Frontal cortex (tissue), 1 donor: ENCODE measurements at regions not wholly inside any gene's neighbourhood (a gene's known extent, or its start where the extent isn't known, plus 50 kb on each side); places are given as distances from the start of the nearest gene placed in this dataset. TPM values are rescaled to one million over a fixed set of nuclear protein-coding genes. Genes with fewer than 3 reads are reported as not detected.

Experiments
- small RNA-seq: library from RNA; depleted of rRNA; stranded (forward); fragments of <200 nt; gene quantifications from one replicate; pipeline ENCODE3, GENCODE V24; 2014

Small RNA genes in the stretch of these regions (small RNA-seq; reads per million reads assigned to genes)
- gene AC103810.3 (not detected), gene BPTFP1 (not detected), gene MINOS1P2 (not detected), gene MIR6080 (not detected)
